ENCODE measurements at regions not wholly inside any gene's neighbourhood (a gene's known extent, or its start where the extent isn't known, plus 50 kb on each side); places are given as distances from the start of the nearest gene placed in this dataset.

- DNase-seq (ENCODE audit: low read depth in 2 of 2) = no peak
Observed at GRCh38 chr18:51821610-51822009, 518.4 kb upstream of the DCC start.

GRCh38 chr18:51824746-51825145 is 515.3 kb upstream of the DCC start:
- no peak for DNase-seq (ENCODE audit: low read depth in 2 of 2)

- no peak for DNase-seq (ENCODE audit: low read depth in 2 of 2)
Observed at GRCh38 chr18:51833850-51834249, 506.1 kb upstream of the DCC start.

GRCh38 chr18:51848702-51849101 is 491.3 kb upstream of the DCC start:
- no peak for DNase-seq (ENCODE audit: low read depth in 2 of 2)

GRCh38 chr18:51852681-51853080 is 487.3 kb upstream of the DCC start:
- DNase-seq (ENCODE audit: low read depth in 2 of 2) = no peak

- no peak for DNase-seq (ENCODE audit: low read depth in 2 of 2)
Observed at GRCh38 chr18:51857989-51858388, 482.0 kb upstream of the DCC start.

- DNase-seq (ENCODE audit: low read depth in 2 of 2) = no peak
Observed at GRCh38 chr18:51861046-51861445, 479.0 kb upstream of the DCC start.

- DNase-seq (ENCODE audit: low read depth in 2 of 2) = no peak
Observed at GRCh38 chr18:51862051-51862715, 477.8 kb upstream of the DCC start.

GRCh38 chr18:51864219-51864965 is 475.6 kb upstream of the DCC start:
- DNase-seq (ENCODE audit: low read depth in 2 of 2) = no peak

GRCh38 chr18:51865538-51865937 is 474.5 kb upstream of the DCC start:
- DNase-seq (ENCODE audit: low read depth in 2 of 2) = no peak

GRCh38 chr18:51867767-51868166 is 472.2 kb upstream of the DCC start:
- peak; percentile 4 for DNase-seq (ENCODE audit: low read depth in 2 of 2)

GRCh38 chr18:51878724-51879123 is 461.3 kb upstream of the DCC start:
- DNase-seq (ENCODE audit: low read depth in 2 of 2) = no peak

GRCh38 chr18:51879329-51879728 is 460.7 kb upstream of the DCC start:
- DNase-seq (ENCODE audit: low read depth in 2 of 2) = no peak

GRCh38 chr18:51881394-51881793 is 458.6 kb upstream of the DCC start:
- DNase-seq (ENCODE audit: low read depth in 2 of 2) = no peak

- no peak for DNase-seq (ENCODE audit: low read depth in 2 of 2)
Observed at GRCh38 chr18:51884039-51884438, 456.0 kb upstream of the DCC start.

- DNase-seq (ENCODE audit: low read depth in 2 of 2) = peak in 1 of 2 experiments; percentile 2
Observed at GRCh38 chr18:51890762-51891161, 449.2 kb upstream of the DCC start.

GRCh38 chr18:51891876-51892275 is 448.1 kb upstream of the DCC start:
- DNase-seq (ENCODE audit: low read depth in 2 of 2) = no peak

- DNase-seq (ENCODE audit: low read depth in 2 of 2) = no peak
Observed at GRCh38 chr18:51897884-51898283, 442.1 kb upstream of the DCC start.

GRCh38 chr18:51907687-51908597 is 432.1 kb upstream of the DCC start:
- no peak for DNase-seq (ENCODE audit: low read depth in 2 of 2)

GRCh38 chr18:51908598-51908944 is 431.4 kb upstream of the DCC start:
- DNase-seq (ENCODE audit: low read depth in 2 of 2) = no peak

- no peak for DNase-seq (ENCODE audit: low read depth in 2 of 2)
Observed at GRCh38 chr18:51911584-51911983, 428.4 kb upstream of the DCC start.

- no peak for DNase-seq (ENCODE audit: low read depth in 2 of 2)
Observed at GRCh38 chr18:51912381-51912780, 427.6 kb upstream of the DCC start.

- no peak for DNase-seq (ENCODE audit: low read depth in 2 of 2)
Observed at GRCh38 chr18:51915176-51915575, 424.8 kb upstream of the DCC start.

Data from fibroblast of skin of left quadriceps (primary cell).